Esophagus muscularis mucosa (tissue), 3 donors: ENCODE measurements at regions not wholly inside any gene's neighbourhood (a gene's known extent, or its start where the extent isn't known, plus 50 kb on each side); places are given as distances from the start of the nearest gene placed in this dataset.

Experiments used
- POLR2AphosphoS5 ChIP-seq, 2 donors: sonication (generic); formaldehyde crosslinking; IDR thresholded peaks; one replicate each; pipeline ENCODE4 v1.6.1; 2017; ENCODE audit warnings: antibody characterized with exemption in 2 of 2
- TF ChIP-seq, protein P1 (sequence below), 3 experiments: fragments of 200-600 bp in 2 of 3; fragments of 450-650 bp in 1 of 3; sonication (generic) in 2 of 3; IDR thresholded peaks; one replicate each; pipeline ENCODE4 v1.5.1; 2017 to 2019; ENCODE audit warnings: antibody characterized with exemption in 3 of 3, mild to moderate bottlenecking in 2 of 3, moderate library complexity in 1 of 3

DNA sequence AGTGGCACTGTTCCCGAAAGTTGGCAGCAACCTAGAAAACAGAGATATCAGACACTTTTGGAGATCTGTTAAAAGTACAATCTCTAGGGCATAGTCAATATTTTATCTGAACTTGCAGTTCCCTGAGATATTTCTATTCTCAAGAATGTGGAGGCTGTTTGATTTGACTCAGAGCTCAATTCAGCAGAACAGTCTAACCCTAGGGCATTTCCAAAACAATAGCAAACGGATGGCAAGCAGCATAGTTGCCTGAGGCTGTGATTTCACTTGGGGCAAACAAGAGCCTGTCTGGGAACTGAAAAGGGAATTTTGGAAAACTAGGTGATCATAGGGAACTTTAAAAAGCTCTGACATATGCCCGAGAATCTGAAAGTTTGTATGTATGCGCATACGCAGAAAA lies 772.8 kb upstream of the LRRTM1 start:
- TF ChIP-seq, protein P1, sequence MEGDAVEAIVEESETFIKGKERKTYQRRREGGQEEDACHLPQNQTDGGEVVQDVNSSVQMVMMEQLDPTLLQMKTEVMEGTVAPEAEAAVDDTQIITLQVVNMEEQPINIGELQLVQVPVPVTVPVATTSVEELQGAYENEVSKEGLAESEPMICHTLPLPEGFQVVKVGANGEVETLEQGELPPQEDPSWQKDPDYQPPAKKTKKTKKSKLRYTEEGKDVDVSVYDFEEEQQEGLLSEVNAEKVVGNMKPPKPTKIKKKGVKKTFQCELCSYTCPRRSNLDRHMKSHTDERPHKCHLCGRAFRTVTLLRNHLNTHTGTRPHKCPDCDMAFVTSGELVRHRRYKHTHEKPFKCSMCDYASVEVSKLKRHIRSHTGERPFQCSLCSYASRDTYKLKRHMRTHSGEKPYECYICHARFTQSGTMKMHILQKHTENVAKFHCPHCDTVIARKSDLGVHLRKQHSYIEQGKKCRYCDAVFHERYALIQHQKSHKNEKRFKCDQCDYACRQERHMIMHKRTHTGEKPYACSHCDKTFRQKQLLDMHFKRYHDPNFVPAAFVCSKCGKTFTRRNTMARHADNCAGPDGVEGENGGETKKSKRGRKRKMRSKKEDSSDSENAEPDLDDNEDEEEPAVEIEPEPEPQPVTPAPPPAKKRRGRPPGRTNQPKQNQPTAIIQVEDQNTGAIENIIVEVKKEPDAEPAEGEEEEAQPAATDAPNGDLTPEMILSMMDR (IDR thresholded peaks at IDR 0.05), result no peak
- TF ChIP-seq POLR2AphosphoS5 (IDR thresholded peaks at IDR 0.05), result no peak
